Sciatic nerve (tissue), 2 donors: ENCODE measurements at regions not wholly inside any gene's neighbourhood (a gene's known extent, or its start where the extent isn't known, plus 50 kb on each side); places are given as distances from the start of the nearest gene placed in this dataset.

Source experiments
- ATAC-seq: fragments of 200-7000 bp; cut with Tn5 transposase; one replicate; pipeline ENCODE4 v1.9.1; 2020; ENCODE audit warnings: mild to moderate bottlenecking, moderate library complexity
- DNase-seq: peaks from one replicate; pipeline ENCODE4 v3.0.0-alpha.2; 2020; ENCODE audit warnings: low spot score
- intact Hi-C: fragments of 100-400 bp; cut with DNase I; formaldehyde crosslinking; loops from one replicate; pipeline ENCODE4 v1.14.2; 2022
- donor health status: DM: no; HTN: no; CAD: no.
- donor health status: DM: no; HTN: no; CAD: no.

DNA sequence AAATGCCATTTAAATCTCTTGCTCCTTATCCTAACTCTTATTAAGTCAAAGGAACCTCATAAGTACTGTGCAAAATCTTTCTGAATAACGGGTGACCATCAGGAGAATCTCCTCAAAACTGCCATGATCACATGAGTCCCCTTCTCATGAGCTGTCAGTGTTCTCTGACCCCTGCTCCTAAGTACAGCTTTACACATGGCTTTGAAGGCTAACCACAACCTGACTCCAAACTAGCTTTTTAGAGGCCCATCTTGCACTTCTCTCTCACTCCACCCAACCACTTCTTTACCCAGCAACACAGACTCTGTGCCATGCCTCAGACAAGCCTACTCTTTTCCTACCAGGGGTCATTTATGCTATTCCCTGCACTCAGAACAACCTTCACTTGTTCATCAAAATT is 253.8 kb downstream of the GPD2 start:
- intact Hi-C loops = no loop called here
- no peak for ATAC-seq
- DNase-seq = no peak

DNA sequence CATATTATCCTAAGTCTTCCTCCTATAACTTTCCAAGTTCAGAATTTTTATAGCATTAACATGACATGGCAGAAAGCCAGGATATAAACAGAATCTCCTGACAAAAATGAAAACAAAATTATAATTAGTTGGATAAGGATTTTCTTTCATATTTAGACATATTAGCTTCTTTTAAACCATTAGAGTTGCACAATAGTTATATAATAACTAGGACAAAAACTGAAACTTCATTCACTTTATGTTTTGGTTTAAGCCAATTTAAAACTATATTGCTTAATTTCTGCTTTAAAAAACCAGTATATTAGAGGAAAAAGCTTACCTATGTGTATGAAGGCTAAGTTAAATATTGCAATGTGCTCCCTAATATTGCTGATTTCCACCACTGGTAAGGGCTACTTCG is 254.8 kb downstream of the GPD2 start:
- DNase-seq = no peak
- intact Hi-C loops = no loop called here
- no peak for ATAC-seq

DNA sequence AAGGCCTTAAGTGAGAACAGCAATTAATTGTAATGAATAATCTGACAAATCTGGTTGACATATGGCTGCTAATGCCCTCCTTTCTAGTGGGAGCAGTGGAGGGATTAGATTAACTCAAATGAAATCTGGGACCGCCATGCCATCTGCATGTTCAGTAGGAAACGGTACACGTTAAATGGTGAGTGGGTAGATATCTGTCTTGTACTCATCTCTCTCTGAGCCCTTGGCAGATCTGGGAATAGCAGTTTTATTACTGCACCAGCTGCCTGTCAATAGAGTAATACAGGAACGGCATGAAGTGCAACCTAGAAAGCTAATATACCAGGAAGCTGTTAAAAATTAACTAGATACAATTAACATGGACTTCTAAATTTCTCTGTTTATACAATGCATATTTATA is 258.8 kb downstream of the GPD2 start:
- ATAC-seq (no peak), DNase-seq (no peak)
- intact Hi-C loops = no loop called here

DNA sequence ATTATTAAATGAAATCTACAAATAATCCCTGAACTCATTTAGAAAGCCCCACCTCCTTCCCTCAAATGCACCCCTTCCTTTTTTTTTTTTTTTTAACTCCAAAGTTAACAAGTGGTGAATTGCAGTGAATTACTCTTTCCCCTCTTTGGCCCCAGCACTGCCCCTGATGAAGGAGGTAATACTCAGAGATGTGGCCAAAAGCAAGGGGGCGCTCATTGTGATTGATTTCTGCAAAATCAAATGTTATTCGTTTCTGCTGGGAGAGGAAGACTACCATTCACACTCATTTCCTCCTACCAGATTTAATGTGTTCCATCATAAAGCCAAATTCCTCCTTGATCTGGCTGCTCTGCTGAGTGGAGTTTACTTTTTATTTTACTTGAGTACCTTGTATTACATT is 259.4 kb downstream of the GPD2 start:
- intact Hi-C loops = no loop called here

DNA sequence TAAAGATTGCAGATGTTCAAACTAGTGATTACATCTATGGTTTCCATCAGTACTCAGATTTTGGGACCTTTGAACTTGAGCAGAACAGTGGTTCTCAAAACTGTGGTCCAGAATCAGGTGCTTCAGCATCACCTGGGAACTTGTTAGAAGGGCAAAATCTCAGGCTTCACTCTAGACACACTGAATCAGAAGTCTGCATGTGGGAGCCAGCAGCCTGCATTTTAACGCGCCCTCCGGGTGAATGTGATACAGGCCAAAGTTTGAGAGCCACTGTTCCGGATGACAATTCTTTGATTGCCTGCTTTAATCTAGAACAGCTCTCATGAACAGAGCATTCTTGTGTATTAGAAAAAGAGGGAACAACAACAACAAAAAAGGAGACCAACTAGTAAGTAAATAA is 261.7 kb downstream of the GPD2 start:
- ATAC-seq (no peak), DNase-seq (no peak)
- intact Hi-C loops = no loop called here

More for the DNA sequence above, 259.4 kb downstream of the GPD2 start:
- ATAC-seq (no peak), DNase-seq (no peak)

DNA sequence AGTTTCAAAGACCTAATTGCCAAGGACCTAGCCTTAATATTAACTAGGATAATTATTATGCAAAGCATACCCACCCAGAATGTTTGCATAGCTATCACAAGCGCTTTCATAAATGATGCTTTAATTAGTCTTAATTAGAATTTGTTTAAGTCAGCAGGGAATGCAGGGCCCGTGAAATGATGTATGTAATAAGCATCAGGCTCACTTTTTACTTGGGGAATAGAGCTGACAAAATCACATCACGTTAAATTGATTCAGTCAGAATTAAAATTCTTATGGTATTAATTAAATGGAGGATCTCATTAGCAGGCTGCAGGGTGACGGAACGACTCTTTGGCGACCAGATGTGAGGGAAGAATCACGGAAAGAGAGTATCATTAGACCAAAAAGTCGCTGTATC is 264.5 kb downstream of the GPD2 start:
- intact Hi-C loops = no loop called here
- ATAC-seq = no peak
- no peak for DNase-seq

DNA sequence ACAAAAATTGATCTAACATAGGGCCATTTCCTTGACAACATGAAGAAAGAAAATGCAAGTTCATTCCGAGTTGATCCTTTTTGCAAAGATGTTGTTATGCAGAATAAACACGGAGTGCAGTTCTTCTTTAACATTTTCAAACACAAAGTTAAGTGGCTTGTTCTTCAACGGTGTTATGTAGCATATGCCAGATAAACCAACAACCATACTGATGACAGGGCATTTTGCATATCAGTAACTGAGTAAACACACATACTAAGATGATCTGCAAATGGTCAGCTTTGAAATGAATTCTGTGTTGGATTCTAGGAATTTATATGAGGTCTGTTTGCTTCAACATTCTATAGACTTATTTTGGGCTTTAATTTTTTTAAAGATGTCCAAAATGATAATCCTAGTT is 266.4 kb downstream of the GPD2 start:
- DNase-seq (no peak), ATAC-seq (no peak)
- intact Hi-C loops = no loop called here

DNA sequence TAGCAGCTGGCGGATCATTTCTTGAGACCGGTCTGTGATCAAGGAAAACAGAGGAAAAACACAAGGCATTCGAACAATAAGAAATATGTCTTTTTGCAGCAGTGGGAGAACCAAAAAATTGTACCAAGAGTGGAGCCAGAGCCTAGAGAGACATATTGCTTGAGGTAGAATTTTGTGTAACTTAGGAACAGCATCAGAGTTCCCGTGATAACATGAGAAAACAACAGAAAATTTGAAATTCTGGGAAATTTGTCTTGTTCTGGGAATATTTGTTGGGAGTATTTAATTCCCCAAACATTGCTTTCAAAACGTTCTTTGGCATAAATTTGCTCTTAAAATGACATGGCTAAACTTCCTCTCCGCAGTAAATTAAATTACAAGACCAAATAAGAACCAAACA is 267.5 kb downstream of the GPD2 start:
- ATAC-seq = peak; percentile 86

DNA sequence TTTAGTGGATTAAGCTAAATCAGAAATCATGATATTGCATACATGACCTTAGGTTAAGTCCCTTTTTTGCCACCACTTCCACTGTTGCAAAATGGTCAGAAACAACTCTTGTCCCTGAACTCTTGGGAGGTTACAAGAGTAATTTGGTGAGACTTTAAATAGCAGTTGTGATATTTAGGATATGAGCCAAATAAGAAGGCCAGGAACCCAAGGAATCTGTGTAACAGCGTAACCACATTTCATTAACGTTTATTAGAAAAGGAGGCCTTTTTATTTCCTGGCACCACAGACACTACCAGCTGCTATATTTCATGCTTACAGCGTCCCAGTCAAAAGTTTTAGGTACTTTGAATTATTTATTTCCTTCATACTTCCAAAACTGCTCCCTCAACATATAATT is 268.0 kb downstream of the GPD2 start:
- intact Hi-C loops = no loop called here
- ATAC-seq (peak; percentile 85), DNase-seq (no peak)

More for the DNA sequence above, 267.5 kb downstream of the GPD2 start:
- intact Hi-C loops = no loop called here
- no peak for DNase-seq

DNA sequence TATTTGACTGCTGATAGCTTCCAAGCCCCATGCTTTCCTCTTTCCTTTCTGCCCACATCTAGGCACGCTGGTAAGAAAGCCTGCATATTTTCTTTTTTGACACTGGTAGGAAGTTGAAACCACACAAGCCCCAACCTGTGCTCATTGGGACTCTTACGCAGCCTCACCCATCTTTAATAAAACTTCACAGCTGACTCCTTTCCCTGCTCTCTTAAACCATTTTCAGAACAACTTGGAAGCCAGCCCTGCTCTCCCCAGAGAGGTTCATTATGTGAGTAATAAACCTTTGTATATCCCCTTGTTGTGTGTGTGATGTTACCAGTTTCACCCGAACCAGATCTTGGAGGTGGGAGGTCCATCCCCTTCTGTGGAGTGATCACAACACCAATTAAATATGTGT is 268.4 kb downstream of the GPD2 start:
- peak; percentile 75 for ATAC-seq
- DNase-seq = peak; percentile 73
- intact Hi-C loops = no loop called here

DNA sequence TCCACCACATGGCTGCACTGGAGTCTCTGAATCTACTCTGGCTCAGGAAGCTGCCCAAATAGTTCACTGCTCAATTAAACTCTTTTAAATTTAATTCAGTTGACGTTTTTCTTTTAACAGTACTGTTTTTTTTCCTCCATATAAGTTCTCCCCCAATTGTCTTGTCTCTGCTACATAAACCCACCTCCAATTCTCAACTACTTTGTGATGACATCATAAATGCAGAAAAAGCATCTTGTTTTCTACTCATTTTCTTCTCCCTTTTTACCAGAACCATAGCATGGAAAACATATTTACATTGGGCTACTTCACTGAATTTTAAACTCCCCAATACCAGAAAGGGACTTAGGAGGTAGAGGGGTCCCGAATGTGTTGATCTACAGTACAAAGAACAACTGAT is 270.4 kb downstream of the GPD2 start:
- no peak for DNase-seq
- intact Hi-C loops = no loop called here
- no peak for ATAC-seq

DNA sequence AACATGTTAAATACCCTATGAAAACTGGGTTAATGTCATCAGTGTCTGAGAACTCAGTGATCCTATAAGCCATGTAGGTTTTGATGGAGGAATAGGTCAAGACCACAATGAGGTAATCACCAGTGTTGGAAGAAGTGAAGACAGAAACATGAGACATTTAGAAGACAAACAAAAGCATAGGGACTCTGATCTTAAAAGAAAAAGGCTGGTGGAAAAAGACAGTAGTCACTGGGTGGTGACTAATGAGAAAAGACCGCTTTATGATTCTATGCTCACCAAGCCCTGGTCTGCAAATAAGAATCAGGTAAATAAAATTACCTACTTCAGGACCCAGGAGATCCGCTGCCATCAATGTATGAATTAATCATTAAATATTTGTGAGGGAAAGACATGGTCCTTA is 271.9 kb downstream of the GPD2 start:
- no peak for DNase-seq
- intact Hi-C loops = no loop called here
- no peak for ATAC-seq

DNA sequence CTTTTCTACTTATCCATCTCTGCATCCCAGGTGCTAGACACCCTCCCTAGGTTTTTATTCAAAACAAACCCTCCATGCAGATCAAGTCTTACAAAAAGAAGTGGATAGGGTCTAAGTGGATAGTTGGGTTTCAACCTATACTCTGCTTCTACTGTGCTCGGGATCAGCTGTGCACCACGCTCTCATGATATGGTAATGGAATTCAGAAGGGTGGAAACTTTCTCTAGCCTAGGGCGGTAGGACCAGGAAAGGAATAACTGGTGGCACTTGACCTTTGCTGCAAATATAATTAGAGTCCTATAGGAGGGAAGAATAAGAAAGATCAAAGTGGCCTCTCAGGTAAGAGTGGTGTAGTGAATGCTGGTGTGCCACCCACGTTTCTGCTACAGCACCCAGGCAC is 272.9 kb downstream of the GPD2 start:
- intact Hi-C loops = no loop called here
- ATAC-seq (no peak), DNase-seq (no peak)

DNA sequence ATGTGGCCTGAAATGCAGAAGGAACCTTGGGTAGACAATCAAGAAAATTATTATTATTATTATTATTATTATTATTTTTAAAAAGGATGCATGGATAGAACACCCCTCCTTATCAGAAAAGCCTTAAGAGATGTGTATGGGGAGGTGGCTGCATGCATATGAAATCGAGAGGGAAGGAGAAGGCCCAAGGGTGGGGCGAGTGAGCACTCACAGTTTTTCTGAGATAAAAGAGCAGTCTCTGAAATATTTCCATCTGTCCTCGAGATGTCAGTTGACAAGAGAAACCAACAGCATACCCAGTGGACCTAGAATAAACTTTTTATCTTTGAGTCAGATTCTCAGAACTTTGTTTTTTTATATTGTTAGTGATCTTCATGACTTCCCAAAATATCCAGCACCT is 282.9 kb downstream of the GPD2 start:
- DNase-seq = no peak
- no peak for ATAC-seq
- intact Hi-C loops = no loop called here

DNA sequence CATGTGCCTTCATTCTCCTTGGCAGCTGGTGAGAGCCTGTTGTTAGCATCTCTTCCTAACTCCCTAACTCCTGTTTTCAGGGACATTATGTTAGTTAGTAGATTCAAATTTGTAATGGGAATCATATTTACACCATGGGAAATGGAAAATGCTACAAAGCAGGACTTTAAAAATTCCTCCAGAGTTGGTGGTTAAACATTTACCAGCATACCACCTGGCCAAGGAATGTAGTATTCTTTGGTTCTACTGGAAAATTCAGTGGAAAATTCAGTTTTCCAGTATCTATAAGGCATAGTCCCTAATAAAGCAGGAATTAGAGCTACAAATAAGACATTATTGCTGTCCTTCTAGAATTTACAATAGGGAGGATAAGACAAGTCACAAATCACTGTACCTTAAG is 291.7 kb downstream of the GPD2 start:
- no peak for ATAC-seq
- intact Hi-C loops = no loop called here

DNA sequence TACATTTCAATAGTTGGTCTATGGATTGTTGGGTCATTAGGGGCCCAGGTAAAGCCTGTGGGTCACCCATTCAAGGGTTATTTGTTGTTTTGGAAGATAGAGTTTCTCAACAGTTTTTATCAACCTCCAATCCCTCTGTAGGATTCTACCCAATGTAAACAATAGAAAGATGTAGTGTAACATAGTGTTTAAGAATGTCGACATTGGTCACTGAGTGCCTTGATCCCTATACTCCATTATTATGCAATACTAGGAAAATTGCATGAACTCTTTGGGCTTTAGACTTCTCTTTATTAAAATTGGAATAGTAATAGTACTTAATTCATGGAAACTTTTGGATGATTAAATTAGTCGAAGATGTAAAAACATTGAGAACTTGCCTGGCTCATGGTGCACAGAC is 292.1 kb downstream of the GPD2 start:
- intact Hi-C loops = no loop called here
- ATAC-seq = no peak
- no peak for DNase-seq

More for the DNA sequence above, 291.7 kb downstream of the GPD2 start:
- DNase-seq = no peak

DNA sequence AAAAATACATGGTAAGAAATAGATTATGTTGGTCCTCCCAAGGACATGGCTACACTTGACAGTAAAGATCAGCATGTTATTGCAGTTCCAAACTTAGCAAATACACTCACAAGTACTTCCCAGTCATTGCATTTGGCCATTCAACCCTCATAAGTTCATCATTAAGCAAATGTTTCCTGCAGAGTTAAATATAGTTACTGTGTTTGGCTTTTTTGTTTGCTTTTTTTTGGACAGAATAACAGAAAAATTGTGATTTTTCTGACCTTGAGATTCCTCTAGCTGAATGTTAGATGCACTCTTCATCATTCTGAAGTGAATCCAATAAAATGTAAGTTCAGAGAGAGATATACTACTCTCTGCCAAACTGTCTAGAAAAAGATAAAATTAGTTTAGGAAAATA is 295.3 kb downstream of the GPD2 start:
- DNase-seq (no peak), ATAC-seq (no peak)
- intact Hi-C loops = no loop called here

DNA sequence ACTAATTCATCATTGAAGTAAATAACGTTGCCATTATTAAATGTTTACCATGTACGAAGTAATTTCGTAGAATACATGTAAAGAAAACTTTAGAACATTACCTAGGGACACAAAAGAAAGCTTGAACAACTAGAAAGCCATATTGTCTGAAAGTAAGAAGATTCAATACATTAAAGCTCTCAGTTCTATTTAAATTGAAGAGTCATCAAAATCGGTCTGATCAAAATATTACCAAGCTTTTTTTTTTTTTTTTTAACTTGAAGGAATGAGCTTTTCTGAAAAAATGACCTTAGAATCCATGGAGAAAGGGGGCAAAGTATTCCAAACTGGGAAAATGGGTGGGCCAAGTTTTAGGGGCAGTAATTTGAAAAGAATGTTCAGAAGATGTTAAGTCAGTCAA is 300.8 kb downstream of the GPD2 start:
- no peak for ATAC-seq
- intact Hi-C loops = no loop called here
- DNase-seq = no peak

DNA sequence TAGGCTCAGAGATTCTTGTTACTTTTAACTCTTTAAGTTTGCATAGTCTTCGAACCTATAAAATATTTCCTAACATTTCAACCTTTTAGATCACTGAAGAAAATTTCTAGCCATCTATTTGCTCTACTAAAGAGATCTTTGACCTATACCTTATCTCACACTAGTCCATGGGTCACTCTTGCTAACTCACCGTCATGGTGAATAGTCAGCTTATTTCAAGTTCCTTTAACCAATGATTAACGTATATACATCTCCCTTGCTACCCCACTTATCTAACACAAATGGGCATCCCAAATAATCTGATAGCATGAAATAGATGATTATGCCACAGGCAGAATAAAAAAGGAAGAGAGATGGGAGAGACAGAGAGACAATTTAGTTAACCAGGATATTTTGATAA is 303.1 kb downstream of the GPD2 start:
- intact Hi-C loops = no loop called here
- no peak for ATAC-seq
- no peak for DNase-seq

DNA sequence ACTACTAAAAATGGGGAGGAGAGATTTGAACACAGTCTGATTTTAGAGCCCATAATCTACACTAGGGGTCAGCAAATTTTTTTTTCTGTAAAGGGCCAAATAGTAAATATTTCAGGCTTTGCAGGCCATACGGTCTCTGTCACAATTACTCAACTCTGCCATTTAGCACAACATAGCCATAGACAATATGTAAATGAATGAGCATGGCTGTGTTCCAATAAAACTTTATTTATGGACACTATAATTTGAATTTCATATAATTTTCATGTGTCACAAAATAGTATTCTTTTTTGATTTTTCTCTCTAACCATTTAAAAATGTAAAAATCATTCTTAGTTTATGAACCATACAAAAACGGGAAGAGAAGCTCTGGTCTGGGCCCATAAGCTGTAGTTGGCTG is 309.4 kb downstream of the GPD2 start:
- intact Hi-C loops = no loop called here
- ATAC-seq = no peak
- DNase-seq = no peak

DNA sequence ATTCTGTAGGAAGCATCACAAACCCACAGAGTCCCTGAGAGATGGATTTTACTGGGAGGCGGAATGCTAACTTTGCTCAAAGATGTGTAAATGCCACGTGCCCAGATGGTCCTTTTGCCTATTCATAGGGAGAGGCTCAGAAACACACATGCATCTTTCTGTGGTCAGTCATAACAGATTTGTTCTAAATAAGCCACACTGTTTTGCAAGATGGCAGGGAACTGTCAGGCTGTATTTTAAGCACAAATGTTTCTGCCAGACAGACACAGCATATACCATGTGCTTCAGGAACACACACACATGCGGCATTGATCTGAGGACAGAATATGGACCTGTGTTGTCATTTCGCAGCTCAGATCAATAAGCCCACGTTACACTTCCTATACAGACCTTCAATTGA is 312.0 kb downstream of the GPD2 start:
- intact Hi-C loops = no loop called here
- ATAC-seq (no peak), DNase-seq (no peak)

DNA sequence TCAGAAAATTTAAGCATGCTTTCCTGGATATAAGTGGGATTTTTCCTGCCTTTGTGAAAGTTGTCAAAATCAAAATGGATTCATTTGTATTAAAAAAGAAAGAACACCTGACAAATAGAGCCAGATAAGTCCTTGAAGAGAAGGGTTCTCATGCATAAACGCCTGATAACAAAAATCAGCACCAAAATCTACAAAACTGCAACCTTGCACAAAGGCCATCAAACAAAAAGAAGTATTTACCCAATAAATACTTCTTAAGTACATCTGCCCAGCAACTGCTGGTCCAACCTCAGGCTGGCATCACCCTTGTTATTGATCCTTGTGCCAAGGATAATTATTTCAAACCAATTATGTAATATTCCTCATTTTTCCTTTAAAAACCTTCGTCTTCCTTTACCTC is 315.9 kb downstream of the GPD2 start:
- DNase-seq (no peak), ATAC-seq (no peak)
- intact Hi-C loops = no loop called here
